HCT116 (cell line): ENCODE measurements at regions not wholly inside any gene's neighbourhood (a gene's known extent, or its start where the extent isn't known, plus 50 kb on each side); places are given as distances from the start of the nearest gene placed in this dataset.

ENCODE experiments used
- EGR1 ChIP-seq: IDR thresholded peaks from 2 replicates; pipeline ENCODE4 v1.6.1; 2012; ENCODE audit warnings: low read depth
- POLR2A ChIP-seq: IDR thresholded peaks from 2 replicates; pipeline ENCODE4 v1.7.0; 2011; ENCODE audit warnings: borderline replicate concordance; ENCODE audit not compliant: insufficient read depth, insufficient read length; ENCODE audit errors: extremely low read depth
- SRF ChIP-seq: IDR thresholded peaks from 2 replicates; pipeline ENCODE4 v1.6.1; 2012; ENCODE audit warnings: low read depth
- TF ChIP-seq, protein P1 (sequence below), 3 experiments: fragments of 200-600 bp in 1 of 3; sonication (generic) in 1 of 3; IDR thresholded peaks in 2 of 3; conservative IDR thresholded peaks in 1 of 3; 2 replicates each; pipeline ENCODE4 v1.5.1; 2012 to 2017; ENCODE audit warnings: low read depth in 2 of 3, low read length in 2 of 3, antibody characterized with exemption in 1 of 3, borderline replicate concordance in 1 of 3, control low read depth in 1 of 3, mild to moderate bottlenecking in 1 of 3, mixed read lengths in 1 of 3, mixed run types in 1 of 3, moderate library complexity in 1 of 3; ENCODE audit not compliant: insufficient read depth in 1 of 3

DNA sequence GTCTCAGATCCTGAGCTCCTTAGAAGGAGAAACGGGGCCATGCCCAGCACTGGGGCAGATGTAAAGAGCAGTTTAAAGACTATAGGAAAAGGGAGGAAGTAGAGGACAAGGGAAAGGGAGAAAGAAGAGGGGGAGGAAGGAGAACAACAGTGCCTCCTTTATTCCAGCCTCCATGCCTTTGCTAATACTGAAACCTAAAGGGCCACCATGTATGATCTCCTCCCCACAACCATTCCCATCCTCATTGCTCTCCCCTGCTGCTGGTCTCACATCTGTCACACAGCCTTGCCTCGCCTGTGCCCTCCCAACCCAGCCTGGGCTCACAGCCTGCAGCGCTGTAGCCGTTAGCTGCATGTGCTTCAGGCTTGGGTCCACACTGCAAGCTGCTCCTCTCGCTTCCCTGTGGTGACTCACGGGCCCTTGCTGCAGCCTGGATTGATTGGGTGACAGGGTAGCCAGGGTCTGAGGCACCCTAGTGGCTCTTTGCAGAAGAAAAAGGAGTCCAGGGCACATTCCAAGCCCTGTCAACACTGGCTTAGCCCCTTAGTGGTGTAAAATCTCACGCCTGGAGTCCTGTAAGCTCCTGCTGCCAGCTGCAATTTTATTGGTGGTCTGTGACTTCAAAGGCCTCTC is 281.9 kb downstream of the SRBD1 start:
- TF ChIP-seq, protein P1, sequence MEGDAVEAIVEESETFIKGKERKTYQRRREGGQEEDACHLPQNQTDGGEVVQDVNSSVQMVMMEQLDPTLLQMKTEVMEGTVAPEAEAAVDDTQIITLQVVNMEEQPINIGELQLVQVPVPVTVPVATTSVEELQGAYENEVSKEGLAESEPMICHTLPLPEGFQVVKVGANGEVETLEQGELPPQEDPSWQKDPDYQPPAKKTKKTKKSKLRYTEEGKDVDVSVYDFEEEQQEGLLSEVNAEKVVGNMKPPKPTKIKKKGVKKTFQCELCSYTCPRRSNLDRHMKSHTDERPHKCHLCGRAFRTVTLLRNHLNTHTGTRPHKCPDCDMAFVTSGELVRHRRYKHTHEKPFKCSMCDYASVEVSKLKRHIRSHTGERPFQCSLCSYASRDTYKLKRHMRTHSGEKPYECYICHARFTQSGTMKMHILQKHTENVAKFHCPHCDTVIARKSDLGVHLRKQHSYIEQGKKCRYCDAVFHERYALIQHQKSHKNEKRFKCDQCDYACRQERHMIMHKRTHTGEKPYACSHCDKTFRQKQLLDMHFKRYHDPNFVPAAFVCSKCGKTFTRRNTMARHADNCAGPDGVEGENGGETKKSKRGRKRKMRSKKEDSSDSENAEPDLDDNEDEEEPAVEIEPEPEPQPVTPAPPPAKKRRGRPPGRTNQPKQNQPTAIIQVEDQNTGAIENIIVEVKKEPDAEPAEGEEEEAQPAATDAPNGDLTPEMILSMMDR (IDR thresholded peaks at IDR 0.05 in 2 of 3, conservative IDR thresholded peaks at IDR 0.05 in 1 of 3; ENCODE audit: borderline replicate concordance in 1 of 3, insufficient read depth in 1 of 3, low read depth in 2 of 3, low read length in 2 of 3) = peak in 1 of 3 experiments; percentile 27; a peak in 2 of 6 replicates
- TF ChIP-seq POLR2A (no peak), EGR1 (no peak), SRF (no peak)
